Spleen (tissue), 7 donors: ENCODE measurements at regions not wholly inside any gene's neighbourhood (a gene's known extent, or its start where the extent isn't known, plus 50 kb on each side); places are given as distances from the start of the nearest gene placed in this dataset.

ENCODE experiments used
- CTCF ChIP-seq, 11 experiments: fragments of 200-600 bp in 7 of 11; fragments of 450-650 bp in 4 of 11; sonication (generic) in 4 of 11; IDR thresholded peaks in 8 of 11; conservative IDR thresholded peaks in 3 of 11; 1 replicate in 7 of 11; 2 replicates in 4 of 11; pipeline versions ENCODE4 v1.4.0 to v1.8.0; 2016 to 2021; ENCODE audit warnings: antibody characterized with exemption in 11 of 11, inconsistent platforms in 4 of 11, mild to moderate bottlenecking in 1 of 11
- POLR2AphosphoS5 ChIP-seq, 3 donors: sonication (generic); formaldehyde crosslinking; IDR thresholded peaks; one replicate each; pipeline ENCODE4 v1.5.1; 2017; ENCODE audit warnings: antibody characterized with exemption in 3 of 3
- donor health status: DM: no; HTN: no; CAD: no; lungs with moderate emphysema.
- donor health status: DM: no; HTN: no; CAD: no.
- donor health status: DM: no; HTN: no; CAD: no.

- TF ChIP-seq CTCF (IDR thresholded peaks at IDR 0.05 in 8 of 11, conservative IDR thresholded peaks at IDR 0.05 in 3 of 11) (no peak), POLR2AphosphoS5 (IDR thresholded peaks at IDR 0.05) (no peak)
Measured at GRCh38 chr2:56680971-56681631, 497.3 kb downstream of the CCDC85A start.
